CD8-positive, alpha-beta memory T cell (primary cell): ENCODE measurements at regions not wholly inside any gene's neighbourhood (a gene's known extent, or its start where the extent isn't known, plus 50 kb on each side); places are given as distances from the start of the nearest gene placed in this dataset.

Source experiments
- CTCF ChIA-PET: fragments of 350-600 bp; sonication (Branson Sonifier 250); formaldehyde crosslinking; loops from one replicate; lab custom pipeline; 2021; ENCODE audit warnings: antibody characterized with exemption; lab: Charles Lee
- POLR2A ChIA-PET: fragments of 350-600 bp; sonication (Branson Sonifier 250); formaldehyde crosslinking; loops from one replicate; lab custom pipeline; 2021; ENCODE audit warnings: antibody characterized with exemption; lab: Charles Lee
- DNase-seq, 5 donors: peaks; one replicate each; pipeline versions ENCODE4 v3.0.0 to v3.0.0-alpha.2; 2020 to 2022; ENCODE audit warnings: mixed read lengths in 1 of 5
- H3K27ac ChIP-seq: one replicate; pipeline ENCODE4 v1.7.0; 2013; ENCODE audit warnings: low read depth, mild to moderate bottlenecking, low read length, moderate library complexity
- H3K27me3 ChIP-seq: 2 replicates; pipeline ENCODE4 v1.7.0; 2013; ENCODE audit warnings: low read length, mild to moderate bottlenecking; ENCODE audit not compliant: insufficient read depth, poor library complexity, severe bottlenecking
- H3K36me3 ChIP-seq: 2 replicates; pipeline ENCODE4 v1.7.0; 2013; ENCODE audit warnings: mild to moderate bottlenecking, low read length, moderate library complexity; ENCODE audit not compliant: insufficient read depth
- H3K4me1 ChIP-seq: 2 replicates; pipeline ENCODE4 v1.7.0; 2013; ENCODE audit warnings: mild to moderate bottlenecking, low read length, moderate library complexity; ENCODE audit not compliant: insufficient read depth
- H3K4me3 ChIP-seq: 2 replicates; pipeline ENCODE4 v1.7.0; 2013; ENCODE audit warnings: mild to moderate bottlenecking, low read length
- H3K9me3 ChIP-seq: 2 replicates; pipeline ENCODE4 v1.7.0; 2013; ENCODE audit warnings: mild to moderate bottlenecking, low read length
- H3K27ac Mint-ChIP-seq, 8 donors: one replicate each; pipeline ENCODE4 v1.8.0; 2020 to 2021; ENCODE audit warnings: mixed read lengths in 8 of 8, mild to moderate bottlenecking in 6 of 8, inconsistent platforms in 3 of 8, moderate library complexity in 3 of 8
- H3K27me3 Mint-ChIP-seq, 2 donors: one replicate each; pipeline ENCODE4 v1.8.0; 2020 to 2021; ENCODE audit warnings: mixed read lengths in 2 of 2, mild to moderate bottlenecking in 1 of 2, moderate library complexity in 1 of 2
- H3K36me3 Mint-ChIP-seq, 3 donors: one replicate each; pipeline ENCODE4 v1.8.0; 2020 to 2021; ENCODE audit warnings: mixed read lengths in 3 of 3, inconsistent platforms in 1 of 3, mild to moderate bottlenecking in 1 of 3
- H3K4me1 Mint-ChIP-seq, 3 donors: one replicate each; pipeline ENCODE4 v1.8.0; 2020 to 2021; ENCODE audit warnings: mixed read lengths in 3 of 3, inconsistent platforms in 1 of 3, mild to moderate bottlenecking in 1 of 3
- H3K4me3 Mint-ChIP-seq, 7 donors: one replicate each; pipeline ENCODE4 v1.8.0; 2020 to 2021; ENCODE audit warnings: mixed read lengths in 7 of 7, mild to moderate bottlenecking in 6 of 7, moderate library complexity in 4 of 7, inconsistent platforms in 2 of 7
- H3K9me3 Mint-ChIP-seq, 5 donors: one replicate each; pipeline ENCODE4 v1.8.0; 2020 to 2022; ENCODE audit warnings: mixed read lengths in 5 of 5, mild to moderate bottlenecking in 3 of 5, moderate library complexity in 2 of 5, inconsistent platforms in 1 of 5

DNA sequence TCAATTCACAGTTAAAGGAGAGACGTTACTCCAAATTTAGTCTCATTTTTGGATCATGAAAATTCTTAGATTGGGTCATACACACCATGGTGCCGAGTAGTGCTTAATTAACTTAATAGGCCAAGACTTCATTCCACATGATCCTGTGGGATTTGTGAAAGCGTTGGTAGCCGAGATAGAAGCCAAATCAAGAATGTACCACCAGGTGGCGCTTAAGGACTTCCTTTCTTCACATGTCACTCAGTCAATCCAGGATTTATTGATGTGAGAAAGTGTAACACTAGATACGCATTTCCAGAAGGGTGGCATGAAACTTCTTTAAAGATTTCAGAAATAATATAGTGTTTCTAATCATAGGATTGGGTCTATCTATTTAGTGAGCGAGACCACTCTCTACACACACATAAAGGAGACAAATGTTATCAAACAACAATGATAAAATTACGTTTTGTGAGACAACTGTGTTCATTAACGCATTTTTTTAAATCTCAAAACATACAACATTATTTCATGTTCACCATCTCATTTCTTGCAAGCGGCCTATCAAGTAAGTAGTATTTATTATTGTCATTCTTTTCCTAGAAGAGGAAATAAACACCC, 436.1 kb downstream of the CHL1 start:
- no peaks in the 10 kb centered on the region for H3K9me3 ChIP-seq
- no peaks in the 10 kb centered on the region for H3K4me1 Mint-ChIP-seq
- H3K36me3 ChIP-seq = no peaks in the 10 kb centered on the region
- no peaks in the 10 kb centered on the region for H3K4me1 ChIP-seq
- POLR2A ChIA-PET = no interaction called here
- H3K27ac Mint-ChIP-seq = no peak overlapping the region
- no peaks in the 10 kb centered on the region for H3K36me3 Mint-ChIP-seq
- H3K4me3 Mint-ChIP-seq = no peak overlapping the region
- H3K27me3 Mint-ChIP-seq = no peaks in the 10 kb centered on the region
- H3K4me3 ChIP-seq = no peak overlapping the region
- H3K9me3 Mint-ChIP-seq = peaks cover 0 to 10% (median 3%) of the 10 kb centered on the region in 5 donors
- no peak overlapping the region for H3K27ac ChIP-seq
- CTCF ChIA-PET = no interaction called here
- no peaks in the 10 kb centered on the region for H3K27me3 ChIP-seq
- peak in 1 of 5 donors; percentile 4 for DNase-seq

DNA sequence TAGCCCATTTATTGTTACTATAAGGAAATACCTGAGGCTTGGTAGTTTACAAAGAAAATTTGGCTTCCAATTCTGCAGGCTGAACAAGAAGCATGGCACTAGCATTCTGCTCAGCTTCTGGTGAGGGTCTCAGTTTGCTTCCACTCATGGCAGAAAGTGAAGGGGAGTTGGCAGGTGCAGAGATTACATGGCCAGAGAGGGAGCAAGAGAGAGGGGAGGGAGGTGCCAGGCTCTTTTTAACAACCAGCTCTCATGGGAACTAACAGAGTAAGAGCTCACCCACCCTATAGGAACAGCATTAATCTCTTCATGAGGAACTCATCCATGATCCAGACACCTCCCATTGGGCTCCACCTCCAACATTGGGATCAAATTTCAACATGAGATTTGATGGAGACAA, 437.9 kb downstream of the CHL1 start:
- Mint-ChIP-seq H3K4me3 (no peak overlapping the region), H3K27me3 (no peaks in the 10 kb centered on the region), H3K36me3 (no peaks in the 10 kb centered on the region), H3K4me1 (no peaks in the 10 kb centered on the region), H3K27ac (no peak overlapping the region), H3K9me3 (peaks cover 0 to 15% (median 3%) of the 10 kb centered on the region in 5 donors)
- CTCF ChIA-PET = no interaction called here
- POLR2A ChIA-PET = no interaction called here
- no peaks in the 10 kb centered on the region for H3K4me1 ChIP-seq
- no peaks in the 10 kb centered on the region for H3K27me3 ChIP-seq
- no peak for DNase-seq
- H3K9me3 ChIP-seq = no peaks in the 10 kb centered on the region
- H3K36me3 ChIP-seq = no peaks in the 10 kb centered on the region
- no peak overlapping the region for H3K4me3 ChIP-seq
- no peak overlapping the region for H3K27ac ChIP-seq

DNA sequence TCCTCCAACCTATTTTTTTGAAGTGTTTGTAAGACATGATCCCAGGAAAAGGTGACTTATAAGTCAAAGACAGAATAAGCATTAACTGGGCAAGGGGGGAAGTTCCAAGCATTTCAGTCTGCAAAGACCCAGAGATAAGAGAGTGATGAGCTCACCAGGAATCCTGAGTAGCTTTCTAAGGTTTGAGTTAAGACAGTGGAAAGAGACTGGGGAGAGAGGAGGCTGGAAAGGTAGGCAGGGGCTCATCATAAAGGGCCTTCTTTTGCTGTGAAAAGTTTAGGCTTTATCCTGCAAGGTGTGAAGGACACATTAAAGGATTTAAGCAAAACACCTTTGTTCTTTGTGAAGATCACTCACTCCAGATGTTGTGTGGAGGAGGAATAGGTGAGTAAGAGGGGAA, 438.8 kb downstream of the CHL1 start:
- Histone ChIP-seq H3K27ac (no peak overlapping the region), H3K27me3 (no peaks in the 10 kb centered on the region), H3K4me1 (no peaks in the 10 kb centered on the region), H3K9me3 (no peaks in the 10 kb centered on the region), H3K36me3 (no peaks in the 10 kb centered on the region), H3K4me3 (no peak overlapping the region)
- ChIA-PET POLR2A (no interaction called here), CTCF (no interaction called here)
- no peaks in the 10 kb centered on the region for H3K4me1 Mint-ChIP-seq
- no peaks in the 10 kb centered on the region for H3K36me3 Mint-ChIP-seq
- no peak overlapping the region for H3K27ac Mint-ChIP-seq
- H3K9me3 Mint-ChIP-seq = peaks cover 0 to 15% (median 5%) of the 10 kb centered on the region in 5 donors
- H3K4me3 Mint-ChIP-seq = no peak overlapping the region
- H3K27me3 Mint-ChIP-seq = no peaks in the 10 kb centered on the region
- no peak for DNase-seq

DNA sequence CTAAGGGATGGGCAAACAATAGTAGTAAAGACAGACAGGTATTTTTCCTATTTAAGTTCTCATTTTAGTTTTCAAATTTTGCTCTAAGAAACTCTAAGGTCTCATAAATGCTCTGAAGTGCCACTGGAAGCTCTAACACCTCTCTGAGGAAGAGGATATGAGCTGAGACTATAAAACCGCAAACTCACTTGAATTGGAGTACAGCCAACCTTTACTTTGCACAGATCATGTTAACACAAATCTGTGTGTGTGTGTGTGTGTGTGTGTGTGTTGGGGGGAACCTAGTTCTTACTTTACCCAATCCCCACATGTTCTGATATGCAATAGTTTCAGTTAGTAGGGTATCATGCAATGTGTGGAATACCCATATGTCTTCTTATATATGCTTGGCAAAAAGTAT, 446.8 kb downstream of the CHL1 start:
- Histone ChIP-seq H3K27ac (no peak overlapping the region), H3K4me3 (no peak overlapping the region), H3K36me3 (no peaks in the 10 kb centered on the region), H3K4me1 (no peaks in the 10 kb centered on the region), H3K27me3 (no peaks in the 10 kb centered on the region), H3K9me3 (no peaks in the 10 kb centered on the region)
- H3K4me1 Mint-ChIP-seq = no peaks in the 10 kb centered on the region
- H3K27me3 Mint-ChIP-seq = no peaks in the 10 kb centered on the region
- DNase-seq = no peak
- ChIA-PET CTCF (no interaction called here), POLR2A (no interaction called here)
- H3K9me3 Mint-ChIP-seq = peaks cover 5 to 28% (median 10%) of the 10 kb centered on the region in 5 donors
- no peak overlapping the region for H3K4me3 Mint-ChIP-seq
- H3K27ac Mint-ChIP-seq = no peak overlapping the region
- no peaks in the 10 kb centered on the region for H3K36me3 Mint-ChIP-seq

DNA sequence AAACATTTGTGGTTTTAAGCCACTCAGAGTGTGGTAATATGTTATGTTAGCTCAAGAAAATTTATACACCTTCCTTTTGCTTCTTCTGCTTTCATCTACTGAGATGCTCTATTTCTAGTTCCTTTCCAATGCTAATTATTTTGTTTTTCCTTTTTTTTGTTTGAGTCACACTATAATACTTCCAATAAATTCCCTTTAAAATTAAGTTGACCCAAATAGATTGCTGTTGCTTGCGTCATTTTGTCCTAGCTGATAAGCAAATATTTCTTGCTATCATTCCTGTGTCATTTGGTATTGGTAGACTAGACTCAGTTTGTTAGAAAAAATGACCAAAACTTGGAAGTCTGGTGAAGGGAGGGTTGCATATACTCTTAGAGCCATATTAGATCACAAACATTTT, 437.0 kb upstream of the CNTN6 start:
- Histone ChIP-seq H3K9me3 (no peaks in the 10 kb centered on the region), H3K36me3 (no peaks in the 10 kb centered on the region), H3K27ac (no peak overlapping the region), H3K4me1 (no peaks in the 10 kb centered on the region), H3K27me3 (no peaks in the 10 kb centered on the region), H3K4me3 (no peak overlapping the region)
- ChIA-PET CTCF (no interaction called here), POLR2A (no interaction called here)
- H3K4me1 Mint-ChIP-seq = no peaks in the 10 kb centered on the region
- H3K27ac Mint-ChIP-seq = no peak overlapping the region
- no peaks in the 10 kb centered on the region for H3K36me3 Mint-ChIP-seq
- peaks cover 2 to 20% (median 3%) of the 10 kb centered on the region in 5 donors for H3K9me3 Mint-ChIP-seq
- no peak overlapping the region for H3K4me3 Mint-ChIP-seq
- no peak for DNase-seq
- H3K27me3 Mint-ChIP-seq = no peaks in the 10 kb centered on the region

DNA sequence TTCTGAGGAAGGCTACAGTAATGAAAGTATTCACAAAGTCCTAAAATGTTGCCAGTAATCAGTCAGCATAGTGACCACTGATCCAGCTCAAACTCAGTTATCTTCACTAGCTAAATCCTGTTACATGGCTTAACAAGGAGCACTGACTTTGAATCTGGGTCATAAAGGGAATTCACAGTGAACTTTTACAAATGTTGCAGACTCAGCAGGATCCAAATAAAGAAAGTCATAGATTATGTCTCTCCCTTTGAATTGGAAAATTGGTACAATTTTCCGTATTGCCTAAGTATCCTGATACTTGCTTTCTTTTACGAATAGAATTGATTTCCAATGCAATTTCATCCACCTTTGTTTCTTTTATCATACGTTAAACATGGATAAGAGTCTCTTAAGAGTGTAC, 431.5 kb upstream of the CNTN6 start:
- Histone ChIP-seq H3K27ac (no peak overlapping the region), H3K9me3 (no peaks in the 10 kb centered on the region), H3K27me3 (no peaks in the 10 kb centered on the region), H3K4me1 (no peaks in the 10 kb centered on the region), H3K4me3 (no peak overlapping the region), H3K36me3 (no peaks in the 10 kb centered on the region)
- Mint-ChIP-seq H3K4me3 (no peak overlapping the region), H3K27me3 (no peaks in the 10 kb centered on the region), H3K9me3 (peaks cover 0 to 18% (median 2%) of the 10 kb centered on the region in 5 donors), H3K4me1 (no peaks in the 10 kb centered on the region), H3K27ac (no peak overlapping the region), H3K36me3 (no peaks in the 10 kb centered on the region)
- DNase-seq = no peak
- POLR2A ChIA-PET = no interaction called here
- CTCF ChIA-PET = no interaction called here

DNA sequence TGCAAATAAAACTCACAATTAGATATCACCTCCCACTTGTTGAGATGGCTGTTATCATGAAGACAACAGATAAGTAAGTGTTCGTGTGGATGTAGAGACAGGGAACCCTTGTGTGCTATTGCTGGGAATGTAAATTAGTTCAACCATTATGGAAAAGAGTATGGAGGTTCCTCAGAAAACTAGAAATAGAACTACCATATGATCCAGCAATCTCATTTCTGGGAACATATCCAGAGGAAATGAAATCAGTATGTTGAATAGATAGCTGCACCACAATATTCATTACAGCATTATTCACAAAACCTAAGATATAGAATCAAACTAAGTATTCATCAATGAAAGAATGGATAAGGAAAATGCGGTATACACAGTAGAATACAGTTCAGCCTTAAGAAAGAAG, 418.7 kb upstream of the CNTN6 start:
- H3K4me1 Mint-ChIP-seq = no peaks in the 10 kb centered on the region
- H3K4me3 ChIP-seq = no peak overlapping the region
- no peaks in the 10 kb centered on the region for H3K27me3 Mint-ChIP-seq
- H3K36me3 Mint-ChIP-seq = no peaks in the 10 kb centered on the region
- CTCF ChIA-PET = no interaction called here
- H3K27ac Mint-ChIP-seq = no peak overlapping the region
- H3K36me3 ChIP-seq = peaks cover 3% of the 10 kb centered on the region
- POLR2A ChIA-PET = no interaction called here
- H3K4me3 Mint-ChIP-seq = no peak overlapping the region
- no peaks in the 10 kb centered on the region for H3K27me3 ChIP-seq
- no peaks in the 10 kb centered on the region for H3K9me3 ChIP-seq
- no peak overlapping the region for H3K27ac ChIP-seq
- no peak for DNase-seq
- no peaks in the 10 kb centered on the region for H3K4me1 ChIP-seq
- peaks cover 0 to 41% (median 4%) of the 10 kb centered on the region in 5 donors for H3K9me3 Mint-ChIP-seq

DNA sequence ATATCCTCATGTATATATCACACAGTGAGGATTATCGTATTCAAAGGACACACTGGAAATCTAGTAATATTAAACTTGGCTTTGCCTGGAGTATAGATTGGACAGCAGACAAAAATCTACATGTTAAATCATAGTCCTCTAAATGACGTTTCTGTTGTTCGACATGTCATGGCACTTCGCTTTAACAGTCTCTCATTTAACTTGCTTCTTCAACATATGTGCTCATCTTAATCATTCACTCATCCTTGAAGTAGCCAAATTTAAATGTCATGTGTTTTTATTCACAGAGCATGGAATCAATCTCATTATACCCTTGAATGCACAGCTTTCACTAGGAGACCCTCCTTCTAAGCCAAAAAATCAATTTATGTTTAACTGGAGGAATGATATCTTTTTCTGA, 417.0 kb upstream of the CNTN6 start:
- no peak overlapping the region for H3K27ac ChIP-seq
- ChIA-PET CTCF (no interaction called here), POLR2A (no interaction called here)
- Mint-ChIP-seq H3K9me3 (peaks cover 0 to 45% (median 7%) of the 10 kb centered on the region in 5 donors), H3K27ac (no peak overlapping the region), H3K36me3 (no peaks in the 10 kb centered on the region), H3K4me3 (no peak overlapping the region), H3K27me3 (no peaks in the 10 kb centered on the region), H3K4me1 (no peaks in the 10 kb centered on the region)
- peaks cover 3% of the 10 kb centered on the region for H3K36me3 ChIP-seq
- no peak overlapping the region for H3K4me3 ChIP-seq
- no peak for DNase-seq
- no peaks in the 10 kb centered on the region for H3K4me1 ChIP-seq
- H3K27me3 ChIP-seq = no peaks in the 10 kb centered on the region
- no peaks in the 10 kb centered on the region for H3K9me3 ChIP-seq

DNA sequence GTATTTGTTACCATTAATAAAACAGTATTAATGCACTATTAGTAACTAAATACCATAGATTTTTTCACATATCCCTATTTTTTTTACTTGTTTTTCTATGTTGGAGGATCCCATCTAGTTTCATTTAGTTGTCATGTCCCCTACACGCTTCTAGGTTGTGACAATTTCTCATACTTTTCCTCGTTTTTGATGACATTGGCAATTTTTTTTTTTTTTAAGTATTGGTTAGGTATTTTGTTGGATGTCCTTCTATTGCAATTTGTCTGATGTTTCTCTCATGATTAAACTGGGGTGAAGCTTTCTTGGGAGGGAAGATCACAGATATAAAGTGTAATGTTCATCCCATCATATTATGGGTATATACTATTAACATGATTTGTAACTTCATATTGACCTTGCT, 409.1 kb upstream of the CNTN6 start:
- Histone ChIP-seq H3K27me3 (no peaks in the 10 kb centered on the region), H3K36me3 (no peaks in the 10 kb centered on the region), H3K4me3 (no peak overlapping the region), H3K27ac (no peak overlapping the region), H3K4me1 (no peaks in the 10 kb centered on the region), H3K9me3 (no peaks in the 10 kb centered on the region)
- H3K9me3 Mint-ChIP-seq = peaks cover 3 to 34% (median 7%) of the 10 kb centered on the region in 5 donors
- ChIA-PET POLR2A (no interaction called here), CTCF (no interaction called here)
- H3K27ac Mint-ChIP-seq = no peak overlapping the region
- no peaks in the 10 kb centered on the region for H3K27me3 Mint-ChIP-seq
- H3K36me3 Mint-ChIP-seq = no peaks in the 10 kb centered on the region
- no peak overlapping the region for H3K4me3 Mint-ChIP-seq
- DNase-seq = no peak
- H3K4me1 Mint-ChIP-seq = no peaks in the 10 kb centered on the region
